ENCODE measurements at regions not wholly inside any gene's neighbourhood (a gene's known extent, or its start where the extent isn't known, plus 50 kb on each side); places are given as distances from the start of the nearest gene placed in this dataset.
"Not testable (repeated sequence)": the region's sequence is repeated elsewhere in the genome, so short reads cannot be mapped to it uniquely, and the experiment has no call there.

GRCh38 chr16:87161822-87162676, 155.1 kb downstream of the C16orf95 start:
- H3K36me3 Mint-ChIP-seq (ENCODE audit: insufficient read depth) = no peaks in the 10 kb centered on the region
- peaks cover 25% of the 10 kb centered on the region for H3K27me3 Mint-ChIP-seq
- no peak for DNase-seq (ENCODE audit: low spot score, unreplicated experiment)
- no peak overlapping the region for H3K4me3 Mint-ChIP-seq (ENCODE audit: low read depth)
- no peak for TF ChIP-seq CTCF (IDR thresholded peaks at IDR 0.05; ENCODE audit: unreplicated experiment)
- H3K4me1 Mint-ChIP-seq (ENCODE audit: low read depth) = no peaks in the 10 kb centered on the region
- no peak overlapping the region for H3K27ac Mint-ChIP-seq
- peaks cover 3% of the 10 kb centered on the region for H3K9me3 Mint-ChIP-seq (ENCODE audit: low read depth)

GRCh38 chr16:87162799-87163198, 154.4 kb downstream of the C16orf95 start:
- not testable (repeated sequence) for H3K9me3 Mint-ChIP-seq (ENCODE audit: low read depth); H3K4me3 Mint-ChIP-seq (ENCODE audit: low read depth); H3K27ac Mint-ChIP-seq; H3K36me3 Mint-ChIP-seq (ENCODE audit: insufficient read depth); H3K4me1 Mint-ChIP-seq (ENCODE audit: low read depth); DNase-seq (ENCODE audit: low spot score, unreplicated experiment)
- H3K27me3 Mint-ChIP-seq = peaks cover 25% of the 10 kb centered on the region

- peaks cover 6% of the 10 kb centered on the region for H3K9me3 Mint-ChIP-seq (ENCODE audit: low read depth)
- no peak overlapping the region for H3K4me3 Mint-ChIP-seq (ENCODE audit: low read depth)
- H3K27me3 Mint-ChIP-seq = peaks cover 25% of the 10 kb centered on the region
- H3K27ac Mint-ChIP-seq = no peak overlapping the region
- no peak for DNase-seq (ENCODE audit: low spot score, unreplicated experiment)
- H3K36me3 Mint-ChIP-seq (ENCODE audit: insufficient read depth) = no peaks in the 10 kb centered on the region
- no peaks in the 10 kb centered on the region for H3K4me1 Mint-ChIP-seq (ENCODE audit: low read depth)
- no peak for TF ChIP-seq CTCF (IDR thresholded peaks at IDR 0.05; ENCODE audit: unreplicated experiment)
These were observed 153.6 kb downstream of the C16orf95 start for GRCh38 chr16:87163637-87164036.

DNA sequence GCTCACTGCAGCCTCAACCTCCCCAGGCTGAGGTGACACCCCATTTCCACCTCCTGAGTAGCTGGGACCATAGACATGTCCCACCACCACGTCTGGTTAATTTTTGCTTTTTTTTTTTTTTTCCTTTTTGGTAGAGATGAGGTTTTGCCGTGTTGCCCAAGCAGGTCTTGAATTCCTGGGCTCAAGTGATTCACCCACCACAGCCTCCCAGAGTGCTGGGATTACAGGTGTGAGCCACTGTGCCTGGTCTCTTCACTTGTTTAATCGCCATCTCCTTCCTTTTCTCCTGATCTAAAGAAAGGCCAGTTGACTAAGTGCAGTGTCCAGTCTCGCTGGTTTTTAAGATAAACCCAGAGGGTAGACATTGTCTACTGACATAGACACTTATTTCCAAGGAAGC, 152.0 kb downstream of the C16orf95 start:
- Mint-ChIP-seq H3K9me3 (ENCODE audit: low read depth) (peaks cover 6% of the 10 kb centered on the region), H3K27ac (no peak overlapping the region), H3K4me1 (ENCODE audit: low read depth) (peaks cover 4% of the 10 kb centered on the region), H3K4me3 (ENCODE audit: low read depth) (no peak overlapping the region), H3K36me3 (ENCODE audit: insufficient read depth) (no peaks in the 10 kb centered on the region), H3K27me3 (peaks cover 23% of the 10 kb centered on the region)
- no peak for TF ChIP-seq CTCF (IDR thresholded peaks at IDR 0.05; ENCODE audit: unreplicated experiment)
- no peak for DNase-seq (ENCODE audit: low spot score, unreplicated experiment)

DNA sequence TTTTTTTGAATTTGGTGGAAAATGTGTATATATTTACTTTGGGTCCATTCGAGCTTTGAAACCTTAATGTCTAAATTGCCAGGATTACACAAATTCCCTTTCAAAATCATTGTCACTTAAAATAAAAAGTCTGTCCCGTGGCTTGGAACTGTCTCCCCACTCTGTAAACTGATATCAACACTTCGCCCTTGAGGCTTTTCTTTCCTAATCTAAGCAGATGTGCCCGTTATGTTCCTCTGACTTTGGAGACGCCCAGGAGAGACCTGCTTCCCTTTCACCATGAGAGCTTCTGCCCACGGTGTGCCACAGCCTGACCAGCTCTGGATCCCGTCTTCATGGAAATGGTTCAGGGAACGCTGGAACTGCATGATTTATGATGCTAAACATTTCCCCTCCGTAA, 151.3 kb downstream of the C16orf95 start:
- Mint-ChIP-seq H3K4me3 (ENCODE audit: low read depth) (no peak overlapping the region), H3K36me3 (ENCODE audit: insufficient read depth) (no peaks in the 10 kb centered on the region), H3K4me1 (ENCODE audit: low read depth) (peaks cover 4% of the 10 kb centered on the region), H3K27ac (no peak overlapping the region), H3K27me3 (peaks cover 18% of the 10 kb centered on the region), H3K9me3 (ENCODE audit: low read depth) (peaks cover 6% of the 10 kb centered on the region)
- TF ChIP-seq CTCF (IDR thresholded peaks at IDR 0.05; ENCODE audit: unreplicated experiment) = no peak
- no peak for DNase-seq (ENCODE audit: low spot score, unreplicated experiment)

GRCh38 chr16:87166321-87166720, 150.9 kb downstream of the C16orf95 start:
- Mint-ChIP-seq H3K27me3 (peaks cover 14% of the 10 kb centered on the region), H3K4me1 (ENCODE audit: low read depth) (peaks cover 4% of the 10 kb centered on the region), H3K36me3 (ENCODE audit: insufficient read depth) (no peaks in the 10 kb centered on the region), H3K4me3 (ENCODE audit: low read depth) (no peak overlapping the region), H3K9me3 (ENCODE audit: low read depth) (peaks cover 6% of the 10 kb centered on the region), H3K27ac (no peak overlapping the region)
- no peak for TF ChIP-seq CTCF (IDR thresholded peaks at IDR 0.05; ENCODE audit: unreplicated experiment)
- DNase-seq (ENCODE audit: low spot score, unreplicated experiment) = no peak
